ENCODE measurements at regions not wholly inside any gene's neighbourhood (a gene's known extent, or its start where the extent isn't known, plus 50 kb on each side); places are given as distances from the start of the nearest gene placed in this dataset.

GRCh38 chr13:106088085-106088484, 447.4 kb downstream of the EFNB2 start:
- TF ChIP-seq CTCF (conservative IDR thresholded peaks at IDR 0.05; ENCODE audit: low read depth, low read length) (no peak), EZH2phosphoT487 (IDR thresholded peaks at IDR 0.05; ENCODE audit: borderline replicate concordance, low read length) (no peak)
